Glutamatergic neuron (in vitro differentiated cells): ENCODE measurements at regions not wholly inside any gene's neighbourhood (a gene's known extent, or its start where the extent isn't known, plus 50 kb on each side); places are given as distances from the start of the nearest gene placed in this dataset.

ENCODE experiments used
- DNase-seq: peaks from one replicate; pipeline ENCODE4 v3.0.0; 2022
- H3K27ac Mint-ChIP-seq: one replicate; pipeline ENCODE4 v1.8.0; 2020; ENCODE audit warnings: mild to moderate bottlenecking, mixed read lengths, inconsistent platforms; ENCODE audit not compliant: unreplicated experiment
- H3K27me3 Mint-ChIP-seq: one replicate; pipeline ENCODE4 v1.8.0; 2020; ENCODE audit warnings: mild to moderate bottlenecking, moderate library complexity, mixed read lengths, inconsistent platforms; ENCODE audit not compliant: unreplicated experiment
- H3K36me3 Mint-ChIP-seq: one replicate; pipeline ENCODE4 v1.8.0; 2020; ENCODE audit warnings: mild to moderate bottlenecking, mixed read lengths, inconsistent platforms; ENCODE audit not compliant: unreplicated experiment
- H3K4me1 Mint-ChIP-seq: one replicate; pipeline ENCODE4 v1.8.0; 2020; ENCODE audit warnings: mild to moderate bottlenecking, low read depth, mixed read lengths, inconsistent platforms; ENCODE audit not compliant: unreplicated experiment
- H3K4me3 Mint-ChIP-seq: one replicate; pipeline ENCODE4 v1.8.0; 2020; ENCODE audit warnings: mild to moderate bottlenecking, mixed read lengths, inconsistent platforms; ENCODE audit not compliant: unreplicated experiment
- H3K9me3 Mint-ChIP-seq: one replicate; pipeline ENCODE4 v1.8.0; 2020; ENCODE audit warnings: mild to moderate bottlenecking, moderate library complexity, mixed read lengths, inconsistent platforms; ENCODE audit not compliant: unreplicated experiment
- CTCF ChIP-seq: fragments of 200-600 bp; sonication (generic); IDR thresholded peaks from one replicate; pipeline ENCODE4 v1.5.0; 2021; ENCODE audit not compliant: partially characterized antibody, unreplicated experiment

GRCh38 chr16:63096857-63097256, 1060.6 kb upstream of the CDH8 start:
- Mint-ChIP-seq H3K36me3 (no peaks in the 10 kb centered on the region), H3K4me3 (no peak overlapping the region), H3K27me3 (no peaks in the 10 kb centered on the region), H3K4me1 (no peaks in the 10 kb centered on the region), H3K9me3 (no peaks in the 10 kb centered on the region), H3K27ac (no peak overlapping the region)
- TF ChIP-seq CTCF = no peak
- DNase-seq = no peak

GRCh38 chr16:63092736-63093135, 1056.5 kb upstream of the CDH8 start:
- H3K36me3 Mint-ChIP-seq = no peaks in the 10 kb centered on the region
- H3K4me3 Mint-ChIP-seq = no peak overlapping the region
- no peak for TF ChIP-seq CTCF
- H3K9me3 Mint-ChIP-seq = peaks cover 2% of the 10 kb centered on the region
- H3K27me3 Mint-ChIP-seq = no peaks in the 10 kb centered on the region
- no peaks in the 10 kb centered on the region for H3K4me1 Mint-ChIP-seq
- H3K27ac Mint-ChIP-seq = no peak overlapping the region
- no peak for DNase-seq

GRCh38 chr16:63082101-63082500, 1045.9 kb upstream of the CDH8 start:
- Mint-ChIP-seq H3K36me3 (no peaks in the 10 kb centered on the region), H3K27ac (no peak overlapping the region), H3K4me1 (no peaks in the 10 kb centered on the region), H3K27me3 (no peaks in the 10 kb centered on the region), H3K4me3 (no peak overlapping the region), H3K9me3 (no peaks in the 10 kb centered on the region)
- TF ChIP-seq CTCF = no peak
- DNase-seq = no peak

- Mint-ChIP-seq H3K4me1 (no peaks in the 10 kb centered on the region), H3K27me3 (no peaks in the 10 kb centered on the region), H3K36me3 (no peaks in the 10 kb centered on the region), H3K9me3 (peaks cover under 1% of the 10 kb centered on the region), H3K27ac (no peak overlapping the region), H3K4me3 (no peak overlapping the region)
- TF ChIP-seq CTCF = no peak
- DNase-seq = no peak
Observed at GRCh38 chr16:63080746-63081145, 1044.5 kb upstream of the CDH8 start.

- no peaks in the 10 kb centered on the region for H3K9me3 Mint-ChIP-seq
- no peak overlapping the region for H3K27ac Mint-ChIP-seq
- no peaks in the 10 kb centered on the region for H3K36me3 Mint-ChIP-seq
- no peak for TF ChIP-seq CTCF
- DNase-seq = no peak
- H3K4me3 Mint-ChIP-seq = no peak overlapping the region
- H3K27me3 Mint-ChIP-seq = no peaks in the 10 kb centered on the region
- peaks cover 22% of the 10 kb centered on the region for H3K4me1 Mint-ChIP-seq
Observed at GRCh38 chr16:63069047-63069446, 1032.8 kb upstream of the CDH8 start.
